22Rv1 (cell line): ENCODE measurements at regions not wholly inside any gene's neighbourhood (a gene's known extent, or its start where the extent isn't known, plus 50 kb on each side); places are given as distances from the start of the nearest gene placed in this dataset.
"Not testable (repeated sequence)": the region's sequence is repeated elsewhere in the genome, so short reads cannot be mapped to it uniquely, and the experiment has no call there.

Experiments used
- H3K27ac ChIP-seq: fragments of 450-650 bp; 2 replicates; pipeline ENCODE4 v1.5.1; 2017
- CTCF ChIP-seq: fragments of 450-650 bp; IDR thresholded peaks from 2 replicates; pipeline ENCODE4 v1.5.1; 2017; ENCODE audit warnings: mild to moderate bottlenecking
- ZFX ChIP-seq: fragments of 450-650 bp; IDR thresholded peaks from 2 replicates; pipeline ENCODE4 v1.6.1; 2017; ENCODE audit warnings: antibody characterized with exemption, borderline replicate concordance

- no peak overlapping the region for H3K27ac ChIP-seq
- TF ChIP-seq ZFX: no peak
- no peak for TF ChIP-seq CTCF
Observed at GRCh38 chr1:3992103-3992556, 92.1 kb upstream of the C1orf174 start.

GRCh38 chr1:3992746-3993145, 92.7 kb upstream of the C1orf174 start:
- no peak for TF ChIP-seq ZFX
- no peak for TF ChIP-seq CTCF
- no peak overlapping the region for H3K27ac ChIP-seq

GRCh38 chr1:3993619-3994375, 93.7 kb upstream of the C1orf174 start:
- H3K27ac ChIP-seq: no peak overlapping the region
- TF ChIP-seq CTCF: no peak
- TF ChIP-seq ZFX: no peak

GRCh38 chr1:3995141-3995780, 95.2 kb upstream of the C1orf174 start:
- H3K27ac ChIP-seq: no peak overlapping the region
- no peak for TF ChIP-seq ZFX
- TF ChIP-seq CTCF: no peak

DNA sequence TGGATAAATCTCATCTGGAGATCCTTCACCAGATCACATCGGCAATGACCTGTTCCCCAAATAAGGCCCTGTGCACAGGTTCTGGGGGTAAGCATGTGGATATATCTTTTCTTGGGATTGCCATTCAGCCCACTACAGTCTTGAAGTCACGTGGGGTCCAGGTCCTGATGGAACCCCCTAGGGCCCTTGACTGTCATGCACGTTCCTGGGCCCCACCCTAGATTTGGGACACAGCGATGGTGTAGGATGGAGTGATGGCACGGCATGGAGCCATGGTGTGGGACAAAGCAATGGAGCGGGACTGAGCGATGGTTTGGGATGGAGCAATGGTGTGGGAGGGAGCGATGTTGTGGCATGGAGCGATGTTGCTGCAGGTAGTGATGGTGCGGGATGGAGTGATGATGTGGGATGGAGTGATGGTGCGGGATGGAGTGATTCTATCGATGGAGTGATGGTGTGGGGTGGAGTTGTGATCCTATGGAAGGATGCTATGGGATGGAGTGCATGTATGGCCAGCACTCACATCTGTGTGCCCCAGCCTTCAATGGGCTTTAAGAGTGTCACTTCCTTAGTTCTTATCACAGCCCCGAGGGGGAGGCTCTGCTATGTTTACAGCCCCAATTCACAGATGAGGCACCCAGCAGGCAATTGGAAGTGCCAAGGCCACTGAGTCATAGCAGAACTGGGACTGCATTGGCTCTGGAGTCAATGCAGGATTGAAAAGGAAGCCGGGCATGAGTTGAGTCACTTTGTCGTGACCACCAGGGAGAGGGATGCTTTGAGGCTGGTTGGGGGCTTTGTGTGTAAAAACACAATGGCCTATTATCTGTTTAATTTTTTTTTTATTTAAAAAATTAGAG, 97.0 kb upstream of the C1orf174 start:
- TF ChIP-seq ZFX: no peak

GRCh38 chr1:3998086-3998485, 98.0 kb upstream of the C1orf174 start:
- H3K27ac ChIP-seq: no peak overlapping the region
- no peak for TF ChIP-seq CTCF
- no peak for TF ChIP-seq ZFX

More for the DNA sequence above, 97.0 kb upstream of the C1orf174 start:
- H3K27ac ChIP-seq: no peak overlapping the region

- not testable (repeated sequence) for H3K27ac ChIP-seq
Observed at GRCh38 chr1:3999514-3999913, 99.4 kb upstream of the C1orf174 start.
